Lower leg skin (tissue), 4 donors: ENCODE measurements at regions not wholly inside any gene's neighbourhood (a gene's known extent, or its start where the extent isn't known, plus 50 kb on each side); places are given as distances from the start of the nearest gene placed in this dataset.
"Not testable (repeated sequence)": the region's sequence is repeated elsewhere in the genome, so short reads cannot be mapped to it uniquely, and the experiment has no call there.

Experiments used
- DNase-seq, 2 donors: peaks; one replicate each; pipeline ENCODE4 v3.0.0-alpha.2; 2019; ENCODE audit warnings: low spot score in 2 of 2
- H3K4me3 ChIP-seq: fragments of 200-600 bp; sonication (generic); 2 replicates; pipeline ENCODE4 v1.5.1; 2017; ENCODE audit warnings: mild to moderate bottlenecking, low read depth; ENCODE audit not compliant: poor library complexity, severe bottlenecking
- CTCF ChIP-seq, 3 donors: fragments of 450-650 bp; IDR thresholded peaks; one replicate each; pipeline ENCODE4 v1.5.1; 2016; ENCODE audit warnings: antibody characterized with exemption in 3 of 3, mild to moderate bottlenecking in 3 of 3, moderate library complexity in 2 of 3
- POLR2A ChIP-seq, 2 donors: fragments of 450-650 bp; IDR thresholded peaks; one replicate each; pipeline ENCODE4 v1.6.1; 2016 to 2017; ENCODE audit warnings: antibody characterized with exemption in 2 of 2, mild to moderate bottlenecking in 1 of 2, moderate library complexity in 1 of 2
- WGBS, 2 donors: methylation state at CpG; one replicate each; pipeline ENCODE4 v1.1.5; 2018; 5-methylcytosine and 5-hydroxymethylcytosine counted together
- intact Hi-C: fragments of 100-400 bp; cut with DNase I; formaldehyde crosslinking; loops from one replicate; pipeline ENCODE4 v1.15.0; 2023; ENCODE audit warnings: low total_unique reads

GRCh38 chr13:82187227-82187626 lies 1695.0 kb downstream of the SLITRK1 start:
- intact Hi-C loops: no loop called here
- no peak for DNase-seq
- 73 to 82% methylated on average over 1 of the region's 1 CpG for WGBS, 2 donors
- H3K4me3 ChIP-seq: no peak overlapping the region
- TF ChIP-seq CTCF (IDR thresholded peaks at IDR 0.05) (no peak), POLR2A (IDR thresholded peaks at IDR 0.05) (no peak)

- no peak for DNase-seq
- TF ChIP-seq POLR2A (IDR thresholded peaks at IDR 0.05): no peak
- TF ChIP-seq CTCF (IDR thresholded peaks at IDR 0.05): no peak
- no peak overlapping the region for H3K4me3 ChIP-seq
- intact Hi-C loops: no loop called here
These were observed 1705.5 kb downstream of the SLITRK1 start for GRCh38 chr13:82176751-82177150.

GRCh38 chr13:82165396-82166174 lies 1716.7 kb downstream of the SLITRK1 start:
- TF ChIP-seq CTCF (IDR thresholded peaks at IDR 0.05) (no peak), POLR2A (IDR thresholded peaks at IDR 0.05) (no peak)
- intact Hi-C loops: no loop called here
- 80 to 92% methylated on average over 15 to 18 of the region's 18 CpGs for WGBS, 2 donors

GRCh38 chr13:82164780-82165395 lies 1717.4 kb downstream of the SLITRK1 start:
- intact Hi-C loops, H3K4me3 ChIP-seq: not testable (repeated sequence)
- 81 to 100% methylated on average over 2 to 13 of the region's 31 CpGs for WGBS, 2 donors

More at GRCh38 chr13:82165396-82166174, 1716.7 kb downstream of the SLITRK1 start:
- H3K4me3 ChIP-seq: no peak overlapping the region
- no peak for DNase-seq

GRCh38 chr13:82147526-82147925 lies 1734.7 kb downstream of the SLITRK1 start:
- intact Hi-C loops: no loop called here
- DNase-seq: no peak
- H3K4me3 ChIP-seq: no peak overlapping the region

More at GRCh38 chr13:82164780-82165395, 1717.4 kb downstream of the SLITRK1 start:
- DNase-seq: not testable (repeated sequence)

More at GRCh38 chr13:82147526-82147925, 1734.7 kb downstream of the SLITRK1 start:
- TF ChIP-seq CTCF (IDR thresholded peaks at IDR 0.05) (no peak), POLR2A (IDR thresholded peaks at IDR 0.05) (no peak)
